CD4-positive, alpha-beta T cell (primary cell): ENCODE measurements at regions not wholly inside any gene's neighbourhood (a gene's known extent, or its start where the extent isn't known, plus 50 kb on each side); places are given as distances from the start of the nearest gene placed in this dataset.

Source experiments
- ATAC-seq: fragments of 200-7000 bp; cut with Tn5 transposase; one replicate; pipeline ENCODE4 v1.10.0; 2022; ENCODE audit warnings: mild to moderate bottlenecking; ENCODE audit not compliant: poor library complexity
- CTCF ChIA-PET: fragments of 350-600 bp; sonication (Branson Sonifier 250); formaldehyde crosslinking; loops from one replicate; lab custom pipeline; 2021; ENCODE audit warnings: antibody characterized with exemption, inconsistent platforms; lab: Charles Lee
- POLR2A ChIA-PET: fragments of 350-600 bp; sonication (Branson Sonifier 250); formaldehyde crosslinking; loops from one replicate; lab custom pipeline; 2021; ENCODE audit warnings: antibody characterized with exemption, inconsistent platforms; lab: Charles Lee
- DNase-seq, 14 experiments: peaks; one replicate each; pipeline ENCODE4 v3.0.0-alpha.2; 2013 to 2020; ENCODE audit warnings: mixed read lengths in 2 of 14
- H3K27ac ChIP-seq, 2 donors: one replicate each; pipeline versions ENCODE4 v1.5.1 to v1.7.0; 2013; ENCODE audit warnings: low read length in 2 of 2, low read depth in 1 of 2, mild to moderate bottlenecking in 1 of 2
- H3K27me3 ChIP-seq, 2 experiments: 1 replicate in 1 of 2; 2 replicates in 1 of 2; pipeline versions ENCODE4 v1.6.1 to v1.7.0; 2013; ENCODE audit warnings: low read length in 2 of 2, control low read depth in 1 of 2, mild to moderate bottlenecking in 1 of 2, moderate library complexity in 1 of 2; ENCODE audit not compliant: insufficient read depth in 2 of 2, control insufficient read depth in 1 of 2
- H3K36me3 ChIP-seq: one replicate; pipeline ENCODE4 v1.6.1; 2013; ENCODE audit warnings: low read length, control low read depth; ENCODE audit not compliant: insufficient read depth
- H3K4me1 ChIP-seq: one replicate; pipeline ENCODE4 v1.6.1; 2013; ENCODE audit warnings: low read length, control low read depth; ENCODE audit not compliant: insufficient read depth
- H3K4me3 ChIP-seq: one replicate; pipeline ENCODE4 v1.5.1; 2013; ENCODE audit warnings: mild to moderate bottlenecking, low read length, moderate library complexity
- H3K9me3 ChIP-seq, 2 experiments: 1 replicate in 1 of 2; 2 replicates in 1 of 2; pipeline versions ENCODE4 v1.6.1 to v1.7.0; 2013; ENCODE audit warnings: low read length in 2 of 2, mild to moderate bottlenecking in 2 of 2, control low read depth in 1 of 2, moderate library complexity in 1 of 2; ENCODE audit not compliant: control insufficient read depth in 1 of 2, insufficient read depth in 1 of 2
- H3K27ac Mint-ChIP-seq: one replicate; pipeline ENCODE4 v1.8.0; 2020; ENCODE audit warnings: mixed read lengths
- H3K27me3 Mint-ChIP-seq: one replicate; pipeline ENCODE4 v1.8.0; 2021; ENCODE audit warnings: mixed read lengths
- H3K36me3 Mint-ChIP-seq: one replicate; pipeline ENCODE4 v1.8.0; 2021; ENCODE audit warnings: low read depth, mixed read lengths
- H3K4me1 Mint-ChIP-seq: one replicate; pipeline ENCODE4 v1.8.0; 2021; ENCODE audit warnings: low read depth, mixed read lengths
- H3K4me3 Mint-ChIP-seq: one replicate; pipeline ENCODE4 v1.8.0; 2020; ENCODE audit warnings: mild to moderate bottlenecking, mixed read lengths
- H3K9me3 Mint-ChIP-seq: one replicate; pipeline ENCODE4 v1.8.0; 2020; ENCODE audit warnings: mixed read lengths
- CTCF ChIP-seq: fragments of 200-600 bp; IDR thresholded peaks from one replicate; pipeline ENCODE4 v1.8.0; 2022; ENCODE audit warnings: antibody characterized with exemption, mild to moderate bottlenecking
- intact Hi-C, 2 experiments: fragments of 100-400 bp; cut with DNase I in 1 of 2; cut with micrococcal nuclease in 1 of 2; formaldehyde crosslinking; loops; one replicate each; pipeline versions ENCODE4 v1.15.1 to v1.9.0; 2023 to 2025; cut with DNase I, micrococcal nuclease

- H3K36me3 ChIP-seq, result no peaks in the 10 kb centered on the region
- H3K27ac ChIP-seq, result no peak overlapping the region
- no peak for TF ChIP-seq CTCF
- ChIA-PET CTCF (no interaction called here), POLR2A (no interaction called here)
- Mint-ChIP-seq H3K36me3 (no peaks in the 10 kb centered on the region), H3K9me3 (peaks cover 18% of the 10 kb centered on the region), H3K4me3 (no peak overlapping the region), H3K4me1 (no peaks in the 10 kb centered on the region), H3K27me3 (peaks cover 8% of the 10 kb centered on the region), H3K27ac (no peak overlapping the region)
- DNase-seq, result no peak
- H3K27me3 ChIP-seq, result no peaks in the 10 kb centered on the region
- no peak for ATAC-seq
- intact Hi-C loops, result no loop called here
- peaks cover 0 to 22% of the 10 kb centered on the region in 2 experiments for H3K9me3 ChIP-seq
- no peaks in the 10 kb centered on the region for H3K4me1 ChIP-seq
- no peak overlapping the region for H3K4me3 ChIP-seq
Observed at GRCh38 chr7:98687111-98687751, 70.1 kb downstream of the NPTX2 start.

GRCh38 chr7:98691619-98692018, 74.5 kb downstream of the NPTX2 start:
- H3K4me3 Mint-ChIP-seq, result no peak overlapping the region
- no peaks in the 10 kb centered on the region for H3K27me3 Mint-ChIP-seq
- Histone ChIP-seq H3K9me3 (peaks cover 6 to 21% of the 10 kb centered on the region in 2 experiments), H3K4me3 (no peak overlapping the region), H3K36me3 (no peaks in the 10 kb centered on the region), H3K27me3 (no peaks in the 10 kb centered on the region), H3K4me1 (no peaks in the 10 kb centered on the region), H3K27ac (no peak overlapping the region)
- no peaks in the 10 kb centered on the region for H3K36me3 Mint-ChIP-seq
- DNase-seq, result no peak
- no peaks in the 10 kb centered on the region for H3K4me1 Mint-ChIP-seq
- no peak for TF ChIP-seq CTCF
- intact Hi-C loops, result no loop called here
- ATAC-seq, result no peak
- CTCF ChIA-PET, result no interaction called here
- H3K27ac Mint-ChIP-seq, result no peak overlapping the region
- POLR2A ChIA-PET, result no interaction called here
- H3K9me3 Mint-ChIP-seq, result peaks cover 22% of the 10 kb centered on the region

GRCh38 chr7:98697083-98697482, 80.0 kb downstream of the NPTX2 start:
- Mint-ChIP-seq H3K27ac (no peak overlapping the region), H3K27me3 (no peaks in the 10 kb centered on the region), H3K4me1 (no peaks in the 10 kb centered on the region), H3K4me3 (no peak overlapping the region), H3K36me3 (no peaks in the 10 kb centered on the region), H3K9me3 (peaks cover 13% of the 10 kb centered on the region)
- no peak for DNase-seq
- H3K36me3 ChIP-seq, result no peaks in the 10 kb centered on the region
- intact Hi-C loops, result no loop called here
- ChIA-PET POLR2A (no interaction called here), CTCF (no interaction called here)
- no peak for ATAC-seq
- H3K9me3 ChIP-seq, result peaks cover 6 to 16% of the 10 kb centered on the region in 2 experiments
- H3K27me3 ChIP-seq, result no peaks in the 10 kb centered on the region
- no peak overlapping the region for H3K4me3 ChIP-seq
- H3K27ac ChIP-seq, result no peak overlapping the region
- TF ChIP-seq CTCF, result no peak
- no peaks in the 10 kb centered on the region for H3K4me1 ChIP-seq
